Stimulated activated CD4-positive, alpha-beta T cell treated with anti-CD3 and anti-CD28 coated beads, Interleukin-2, amount 100 ng/mL, for 48 hours (primary cell): ENCODE measurements at regions not wholly inside any gene's neighbourhood (a gene's known extent, or its start where the extent isn't known, plus 50 kb on each side); places are given as distances from the start of the nearest gene placed in this dataset.

Source experiments
- DNase-seq, 2 donors: peaks; one replicate each; pipeline ENCODE4 v3.0.0-alpha.2; 2020

- no peak for DNase-seq
These were observed 269.3 kb downstream of the BUD13 start for GRCh38 chr11:116503216-116504160.

DNA sequence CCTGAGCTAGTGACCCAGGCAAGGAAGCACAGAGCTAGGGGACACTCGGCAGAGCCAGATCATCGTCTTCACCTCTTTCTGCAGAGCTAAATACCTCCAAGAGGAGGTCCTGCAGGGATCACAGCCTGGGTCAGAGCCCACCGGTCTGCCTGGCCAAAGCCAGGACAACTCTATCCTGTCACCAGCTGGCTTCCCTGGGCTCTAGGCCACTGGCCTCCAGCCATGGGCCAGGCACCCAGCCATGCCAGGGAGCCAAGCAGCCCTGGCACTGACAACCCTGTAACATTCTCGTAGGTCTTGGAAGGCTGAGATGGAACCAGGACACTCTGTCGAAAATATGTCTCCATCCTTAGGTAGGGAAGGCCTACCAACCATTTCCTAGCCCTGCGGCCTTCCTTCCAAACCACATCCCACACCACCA, 270.1 kb downstream of the BUD13 start:
- no peak for DNase-seq

- DNase-seq = no peak
These were observed 271.1 kb downstream of the BUD13 start for GRCh38 chr11:116501728-116502127.

DNA sequence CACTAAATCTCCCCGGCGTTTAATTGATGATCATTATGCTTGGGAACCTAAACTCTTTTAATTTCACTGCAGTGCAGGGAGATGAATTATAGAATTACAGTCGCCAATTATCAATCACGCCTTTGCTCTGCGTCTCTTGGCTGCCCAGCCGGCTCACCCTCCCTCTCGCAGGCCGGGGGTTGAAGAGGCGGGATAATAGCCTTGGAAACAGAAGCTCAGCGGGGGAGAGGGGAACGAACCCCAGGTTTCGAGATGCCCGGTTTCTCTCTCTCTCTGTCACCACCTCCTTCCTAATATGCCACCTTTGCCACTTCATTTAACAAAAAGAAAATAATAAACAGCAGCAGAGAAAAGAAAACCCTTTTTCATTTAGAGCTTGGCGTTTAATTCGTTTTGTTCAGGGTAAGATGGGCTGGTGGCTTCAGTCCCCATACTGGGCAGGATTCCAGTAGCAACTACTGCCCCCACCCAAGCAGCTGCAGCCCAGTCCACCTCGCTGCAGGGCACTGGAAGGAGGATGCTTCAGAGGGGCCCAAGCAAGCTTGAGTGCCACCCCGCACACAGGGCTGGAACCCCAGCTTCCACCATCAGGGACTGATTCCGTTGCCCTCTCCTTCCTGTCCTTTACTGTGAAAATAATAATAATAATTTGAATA, 271.7 kb downstream of the BUD13 start:
- no peak for DNase-seq

DNA sequence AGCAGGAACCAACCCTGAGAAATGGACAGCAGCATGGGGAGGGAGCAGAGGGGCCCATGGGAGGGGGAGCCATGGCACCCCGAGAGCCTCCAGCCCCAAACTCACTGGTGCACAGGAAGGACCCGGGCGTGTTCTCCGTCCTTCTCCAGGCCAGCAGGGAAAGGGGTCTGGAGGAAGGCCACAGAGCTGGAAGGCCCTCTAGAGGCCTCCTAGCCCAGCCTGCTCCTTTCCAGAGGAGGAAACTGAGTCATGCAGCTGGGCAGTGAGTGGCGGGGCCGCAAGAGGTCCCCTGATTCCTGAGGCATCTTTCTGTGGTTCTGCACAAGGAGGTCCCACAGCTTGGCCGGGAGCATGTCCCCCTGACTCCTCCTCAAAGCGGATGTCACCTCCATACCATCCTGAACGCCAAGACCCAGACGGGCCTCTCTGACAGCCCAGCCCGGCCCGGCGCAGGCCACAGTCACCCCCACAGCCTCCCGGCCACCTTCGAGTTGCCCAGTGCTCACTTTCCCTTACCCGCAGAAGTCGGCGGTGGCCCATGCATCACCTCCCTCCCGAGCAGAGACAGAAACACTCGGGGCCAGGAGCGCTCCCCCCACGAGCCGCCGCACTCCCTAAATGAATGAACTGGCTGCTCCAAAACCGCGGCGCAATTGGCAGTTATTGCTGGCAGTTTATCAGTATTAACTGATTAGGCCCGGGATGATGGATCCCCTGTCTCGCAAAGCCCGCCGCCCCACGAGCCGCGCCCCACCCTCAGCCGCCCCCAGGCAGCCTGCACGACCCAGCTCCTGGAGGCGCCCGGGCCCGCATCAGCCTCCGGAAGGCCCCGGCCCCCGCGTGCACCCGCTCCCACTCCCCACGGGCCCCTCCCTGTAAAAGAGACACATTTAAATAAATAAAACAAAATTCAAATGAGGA, 272.5 kb downstream of the BUD13 start:
- no peak for DNase-seq

DNA sequence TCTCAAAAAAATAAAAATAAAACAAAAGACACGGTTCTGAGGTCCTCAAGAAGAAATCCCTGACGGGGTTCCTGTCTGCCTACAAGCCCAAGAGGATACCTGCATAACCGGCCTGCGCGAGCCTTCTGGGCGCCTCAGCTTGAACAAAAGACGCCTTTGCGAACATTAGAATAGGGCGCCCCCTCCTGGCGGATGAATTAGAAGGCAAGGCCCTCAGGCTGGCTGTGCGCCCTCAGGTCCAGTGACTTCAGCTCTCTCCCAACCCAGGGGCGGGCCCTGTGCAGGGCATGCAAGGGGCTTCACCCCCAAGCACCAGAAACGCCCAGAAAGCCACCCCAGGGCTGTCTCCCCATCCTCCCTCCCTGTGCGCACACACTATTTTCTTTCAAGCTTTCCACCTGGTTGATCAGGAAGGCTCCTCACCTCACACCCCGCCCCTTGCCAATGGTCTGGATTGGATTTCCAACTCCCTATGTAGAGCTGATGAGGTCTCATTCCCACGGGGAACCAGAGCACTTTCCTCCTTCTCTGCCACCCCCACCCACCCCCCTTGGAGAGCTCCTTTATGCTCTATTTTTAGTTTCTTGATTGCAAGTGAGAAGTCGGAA, 273.3 kb downstream of the BUD13 start:
- DNase-seq = peak; percentile 59 to 62

DNA sequence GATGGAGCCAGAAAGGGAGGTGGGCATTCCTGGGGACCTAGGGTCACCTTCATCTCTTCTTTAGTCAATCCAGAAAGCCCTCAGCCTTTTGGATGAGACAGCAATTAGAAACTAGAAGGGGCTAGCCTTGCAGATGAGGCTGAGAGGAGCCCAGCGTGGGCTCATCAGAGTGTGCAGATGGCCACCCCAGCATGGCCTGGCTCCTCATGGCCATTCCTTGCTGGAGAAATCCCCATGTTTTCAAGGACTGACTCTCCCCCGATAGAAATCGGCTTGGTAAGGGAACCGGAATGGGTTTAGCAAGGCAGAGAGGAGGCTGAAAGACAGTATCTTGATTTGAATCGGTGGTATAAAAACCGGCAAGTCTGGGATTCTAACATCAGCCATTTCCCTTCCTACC, 274.6 kb downstream of the BUD13 start:
- no peak for DNase-seq

- DNase-seq = no peak
These were observed 280.2 kb downstream of the BUD13 start for GRCh38 chr11:116492600-116492999.

DNA sequence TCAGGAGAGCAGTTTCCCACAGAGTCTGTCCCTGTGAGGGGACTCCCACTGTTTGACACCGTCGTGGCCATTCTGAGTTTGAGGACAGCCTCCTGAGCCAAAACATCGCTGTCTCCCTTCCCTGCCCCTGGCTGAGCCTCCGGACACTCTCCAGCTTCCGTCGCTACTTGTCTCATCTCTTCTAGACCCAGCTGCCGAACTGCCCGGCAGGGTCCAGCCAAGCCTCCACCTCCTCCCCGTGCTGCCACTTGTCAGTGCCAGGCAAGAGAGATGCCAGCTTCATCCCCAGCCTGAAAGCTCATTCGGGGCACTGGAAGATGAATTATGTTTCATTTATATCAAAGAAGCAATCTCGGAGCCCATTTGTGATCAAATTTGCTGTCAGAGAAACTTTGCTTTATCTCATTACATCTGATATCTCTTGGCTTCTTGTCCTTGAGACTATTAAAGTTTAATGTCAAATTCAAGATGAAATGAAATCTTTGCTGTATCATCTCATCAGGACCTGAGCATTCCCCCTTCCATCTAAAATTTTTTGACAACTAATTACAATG, 283.9 kb downstream of the BUD13 start:
- DNase-seq = no peak

DNA sequence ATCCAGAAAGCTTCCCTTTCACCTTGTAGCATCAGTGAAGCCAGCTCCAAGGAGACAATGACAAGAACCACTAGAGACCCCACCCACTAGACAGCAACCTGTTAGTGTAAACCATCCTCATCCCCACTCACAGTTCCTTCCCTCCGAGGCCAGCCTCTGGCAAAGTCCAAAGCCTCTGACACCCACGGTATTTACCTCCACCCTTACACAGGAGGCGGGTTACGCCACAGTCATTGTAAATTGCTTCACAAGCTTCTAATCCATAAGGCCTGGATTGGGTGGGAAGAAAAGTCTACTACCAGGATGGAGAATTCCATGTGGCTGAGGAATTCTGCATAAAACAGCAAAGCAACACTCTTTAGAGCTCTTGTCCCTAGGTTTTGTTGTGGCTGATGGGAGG, 287.4 kb downstream of the BUD13 start:
- no peak for DNase-seq

- no peak for DNase-seq
These were observed 290.1 kb downstream of the BUD13 start for GRCh38 chr11:116482716-116483115.

- DNase-seq = no peak
These were observed 291.6 kb downstream of the BUD13 start for GRCh38 chr11:116481126-116481675.

DNA sequence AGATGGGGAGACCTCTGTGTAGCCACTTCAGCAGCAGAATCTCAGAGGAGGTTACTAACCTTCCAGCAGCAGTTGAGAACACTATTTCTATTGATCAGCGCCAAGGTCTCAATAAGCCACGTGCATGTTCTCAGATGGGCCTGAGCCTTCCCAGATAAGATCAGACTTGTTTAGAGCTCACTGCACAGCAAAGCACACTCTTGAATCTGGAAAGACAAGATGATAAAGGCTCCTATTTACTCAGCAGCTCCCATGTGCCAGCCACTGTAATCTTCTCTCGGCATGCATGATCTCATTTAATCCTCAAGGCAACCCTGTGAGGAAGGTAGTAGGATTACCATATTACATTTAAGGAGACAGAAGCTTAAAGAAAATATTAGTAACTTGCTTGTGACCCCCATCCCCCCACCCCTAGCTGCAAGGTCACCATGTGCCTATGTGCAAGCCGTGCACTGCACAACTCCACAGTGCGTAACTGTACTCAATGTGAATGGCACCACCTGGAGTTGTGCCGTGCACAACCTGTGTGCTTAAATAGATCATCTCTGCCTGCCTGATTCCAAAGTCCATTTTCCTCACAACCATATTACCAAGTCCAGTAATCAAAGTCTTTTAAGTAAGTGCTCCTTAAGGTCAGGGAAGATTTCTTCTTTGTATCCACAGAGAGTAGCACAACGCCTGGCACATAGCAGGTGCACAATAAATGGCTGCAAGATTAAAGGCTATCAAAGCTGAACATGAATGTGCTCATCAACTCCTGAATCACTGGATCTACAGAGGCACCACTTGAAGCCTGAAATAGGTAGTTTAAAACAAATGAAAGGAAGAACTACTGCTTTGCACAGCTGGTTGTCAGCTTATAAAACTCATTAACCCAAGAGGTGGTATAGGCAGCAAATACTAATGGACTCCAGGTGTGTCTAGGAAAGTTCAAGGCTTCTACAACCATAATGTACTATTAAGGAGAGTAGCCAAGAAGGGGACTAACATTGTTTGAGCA, 293.8 kb downstream of the BUD13 start:
- no peak for DNase-seq

DNA sequence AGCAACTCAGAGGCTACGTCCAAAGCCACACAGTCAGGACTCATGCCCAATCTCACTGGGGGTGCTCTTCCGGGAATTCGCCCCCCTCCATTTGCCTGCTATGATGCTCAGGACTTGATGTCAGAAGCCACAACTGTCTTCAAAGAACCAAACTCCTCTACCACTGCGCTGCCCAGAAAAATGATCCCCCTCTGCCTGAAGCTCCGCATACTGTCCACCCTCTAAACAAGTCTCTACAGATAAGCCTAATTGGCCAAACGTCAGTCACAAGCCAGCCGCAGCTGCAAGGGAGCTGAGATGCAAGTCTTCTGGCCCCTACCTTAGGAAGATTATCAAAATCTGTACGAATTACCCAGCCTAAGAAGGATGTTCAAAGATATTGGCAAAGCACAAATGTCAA, 294.6 kb downstream of the BUD13 start:
- no peak for DNase-seq

GRCh38 chr11:116473790-116474346, 298.9 kb downstream of the BUD13 start:
- DNase-seq = no peak

GRCh38 chr11:116473206-116473769, 299.5 kb downstream of the BUD13 start:
- DNase-seq = no peak

- DNase-seq = no peak
These were observed 300.1 kb downstream of the BUD13 start for GRCh38 chr11:116472651-116473050.

GRCh38 chr11:116471608-116472256, 301.1 kb downstream of the BUD13 start:
- no peak for DNase-seq

- no peak for DNase-seq
These were observed 304.1 kb downstream of the BUD13 start for GRCh38 chr11:116468699-116469098.
